Calu3 (cell line): ENCODE measurements at regions not wholly inside any gene's neighbourhood (a gene's known extent, or its start where the extent isn't known, plus 50 kb on each side); places are given as distances from the start of the nearest gene placed in this dataset.
"Not testable (repeated sequence)": the region's sequence is repeated elsewhere in the genome, so short reads cannot be mapped to it uniquely, and the experiment has no call there.

Experiments used
- BruUV-seq: library from RNA; stranded (reverse); fragments of 400-500 nt; replicated peaks from 2 replicates; lab custom pipeline; 2021; lab: Mats Ljungman, UMichigan
- CTCF ChIA-PET: fragments of 300-600 bp; sonication (Branson Sonifier 250); formaldehyde crosslinking; loops from one replicate; lab custom pipeline; 2022; ENCODE audit warnings: antibody characterized with exemption; lab: Charles Lee
- DNase-seq: peaks from one replicate; pipeline ENCODE4 v3.0.0; 2022
- H3K27ac Mint-ChIP-seq: one replicate; pipeline ENCODE4 v1.8.0; 2022; ENCODE audit warnings: mixed read lengths; ENCODE audit not compliant: unreplicated experiment
- H3K27me3 Mint-ChIP-seq: one replicate; pipeline ENCODE4 v1.8.0; 2022; ENCODE audit warnings: mixed read lengths; ENCODE audit not compliant: unreplicated experiment
- H3K36me3 Mint-ChIP-seq: one replicate; pipeline ENCODE4 v1.8.0; 2022; ENCODE audit warnings: mild to moderate bottlenecking, moderate library complexity, mixed read lengths; ENCODE audit not compliant: insufficient read depth, unreplicated experiment
- H3K4me1 Mint-ChIP-seq: one replicate; pipeline ENCODE4 v1.8.0; 2022; ENCODE audit warnings: mild to moderate bottlenecking, low read depth, mixed read lengths; ENCODE audit not compliant: unreplicated experiment
- H3K4me3 Mint-ChIP-seq: one replicate; pipeline ENCODE4 v1.8.0; 2022; ENCODE audit warnings: mild to moderate bottlenecking, low read depth, moderate library complexity, mixed read lengths; ENCODE audit not compliant: unreplicated experiment
- H3K9me3 Mint-ChIP-seq: one replicate; pipeline ENCODE4 v1.8.0; 2022; ENCODE audit warnings: low read depth, mixed read lengths; ENCODE audit not compliant: unreplicated experiment
- intact Hi-C: fragments of 100-400 bp; cut with micrococcal nuclease; formaldehyde crosslinking; loops from one replicate; pipeline ENCODE4 v1.10.0; 2022; ENCODE audit not compliant: unreplicated experiment
- TF ChIP-seq, protein P1 (sequence below): fragments of 200-600 bp; IDR thresholded peaks from one replicate; pipeline ENCODE4 v1.8.0; 2022; ENCODE audit warnings: antibody characterized with exemption; ENCODE audit not compliant: unreplicated experiment

DNA sequence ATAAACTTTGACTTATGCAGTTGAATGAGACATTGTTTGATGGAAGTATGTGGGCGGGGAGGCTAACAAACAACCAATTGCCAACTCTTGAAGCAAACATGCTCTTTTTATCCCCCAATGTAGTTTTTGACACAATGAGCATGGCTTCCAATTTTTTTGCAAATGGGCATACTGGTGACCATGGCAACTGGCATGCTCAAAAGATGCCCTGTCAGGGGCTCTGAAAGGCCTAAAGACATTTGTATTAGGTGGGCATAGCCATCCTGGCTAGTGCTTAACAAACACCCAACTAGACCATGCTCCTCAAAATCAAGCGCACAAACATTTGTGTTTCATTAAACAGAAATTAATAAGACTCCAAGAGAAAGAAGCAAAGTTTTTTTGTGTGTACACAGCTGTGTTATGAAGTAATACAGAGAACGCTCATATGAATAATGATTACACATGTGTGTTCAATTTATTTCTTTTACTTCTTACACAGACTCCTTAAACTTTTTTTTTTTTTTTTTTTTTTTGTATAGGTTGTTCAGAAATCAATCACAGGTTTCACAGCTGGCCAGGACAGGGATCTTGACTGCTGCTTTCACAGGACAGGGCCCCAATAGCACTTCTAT, 95.6 kb downstream of the DLEU7 start:
- Mint-ChIP-seq H3K36me3 (no peaks in the 10 kb centered on the region), H3K4me3 (no peak overlapping the region), H3K27me3 (no peaks in the 10 kb centered on the region), H3K9me3 (peaks cover 4% of the 10 kb centered on the region), H3K4me1 (no peaks in the 10 kb centered on the region), H3K27ac (no peak overlapping the region)
- intact Hi-C loops: no loop called here
- no TSS peak for BruUV-seq
- CTCF ChIA-PET: no interaction called here
- DNase-seq: no peak
- TF ChIP-seq, protein P1, sequence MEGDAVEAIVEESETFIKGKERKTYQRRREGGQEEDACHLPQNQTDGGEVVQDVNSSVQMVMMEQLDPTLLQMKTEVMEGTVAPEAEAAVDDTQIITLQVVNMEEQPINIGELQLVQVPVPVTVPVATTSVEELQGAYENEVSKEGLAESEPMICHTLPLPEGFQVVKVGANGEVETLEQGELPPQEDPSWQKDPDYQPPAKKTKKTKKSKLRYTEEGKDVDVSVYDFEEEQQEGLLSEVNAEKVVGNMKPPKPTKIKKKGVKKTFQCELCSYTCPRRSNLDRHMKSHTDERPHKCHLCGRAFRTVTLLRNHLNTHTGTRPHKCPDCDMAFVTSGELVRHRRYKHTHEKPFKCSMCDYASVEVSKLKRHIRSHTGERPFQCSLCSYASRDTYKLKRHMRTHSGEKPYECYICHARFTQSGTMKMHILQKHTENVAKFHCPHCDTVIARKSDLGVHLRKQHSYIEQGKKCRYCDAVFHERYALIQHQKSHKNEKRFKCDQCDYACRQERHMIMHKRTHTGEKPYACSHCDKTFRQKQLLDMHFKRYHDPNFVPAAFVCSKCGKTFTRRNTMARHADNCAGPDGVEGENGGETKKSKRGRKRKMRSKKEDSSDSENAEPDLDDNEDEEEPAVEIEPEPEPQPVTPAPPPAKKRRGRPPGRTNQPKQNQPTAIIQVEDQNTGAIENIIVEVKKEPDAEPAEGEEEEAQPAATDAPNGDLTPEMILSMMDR: no peak

DNA sequence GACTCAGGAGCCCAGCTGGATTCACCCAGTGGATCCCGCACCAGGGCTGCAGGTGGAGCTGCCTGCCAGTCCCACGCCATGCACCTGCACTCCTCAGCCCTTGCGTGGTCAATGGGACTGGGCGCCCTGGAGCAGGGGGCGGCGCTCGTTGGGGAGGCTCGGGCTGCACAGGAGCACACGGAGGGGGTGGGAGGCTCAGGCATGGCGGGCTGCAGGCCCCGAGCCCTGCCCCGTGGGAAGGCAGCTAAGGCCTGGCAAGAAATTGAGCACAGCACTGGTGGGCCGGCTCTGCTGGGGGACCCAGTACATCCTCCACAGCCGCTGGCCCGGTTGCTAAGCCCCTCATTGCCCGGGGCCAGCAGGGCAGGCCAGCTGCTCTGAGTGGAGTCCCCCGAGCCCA, 90.3 kb downstream of the DLEU7 start:
- H3K27ac Mint-ChIP-seq, DNase-seq, H3K36me3 Mint-ChIP-seq, BruUV-seq, intact Hi-C loops, H3K4me3 Mint-ChIP-seq, H3K27me3 Mint-ChIP-seq, H3K9me3 Mint-ChIP-seq, H3K4me1 Mint-ChIP-seq, CTCF ChIA-PET: not testable (repeated sequence)

DNA sequence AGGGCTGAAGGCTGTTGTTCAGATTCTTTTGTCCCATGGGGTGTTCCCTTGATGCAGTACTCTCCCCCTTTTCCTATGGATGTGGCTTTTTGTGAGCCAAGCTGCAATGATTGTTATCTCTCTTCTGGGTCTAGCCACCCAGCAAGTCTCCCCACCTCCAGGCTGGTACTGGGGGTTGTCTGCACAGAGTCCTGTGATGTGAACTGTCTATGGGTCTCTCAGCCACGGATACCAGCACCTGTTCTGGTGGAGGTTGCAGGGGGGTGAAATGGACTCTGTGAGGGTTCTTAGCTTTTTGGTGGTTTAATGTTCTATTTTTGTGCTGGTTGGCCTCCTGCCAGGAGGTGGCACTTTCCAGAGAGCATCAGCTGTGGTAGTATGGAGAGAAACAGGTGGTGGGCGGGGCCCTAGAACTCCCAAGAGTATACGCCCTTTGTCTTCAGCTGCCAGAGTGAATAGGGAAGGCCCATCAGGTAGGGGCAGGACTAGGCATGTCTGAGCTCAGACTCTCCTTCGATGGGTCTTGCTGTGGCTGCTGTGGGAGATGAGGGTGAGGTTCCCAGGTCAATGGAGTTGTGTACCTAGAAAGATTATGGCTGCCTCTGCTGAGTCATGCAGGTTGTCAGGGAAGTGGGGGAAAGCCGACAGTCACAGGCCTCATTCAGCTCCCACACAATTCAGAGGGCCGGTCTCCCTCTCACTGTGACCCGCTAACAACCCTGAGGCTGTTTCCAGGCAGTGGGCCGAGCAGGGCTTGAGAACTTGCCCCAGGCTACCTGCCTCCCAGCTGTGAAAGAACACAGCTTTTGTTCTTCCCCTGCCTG, 87.4 kb downstream of the DLEU7 start:
- DNase-seq, BruUV-seq, H3K4me1 Mint-ChIP-seq, H3K36me3 Mint-ChIP-seq, H3K27me3 Mint-ChIP-seq, CTCF ChIA-PET, H3K9me3 Mint-ChIP-seq, intact Hi-C loops, H3K4me3 Mint-ChIP-seq, H3K27ac Mint-ChIP-seq: not testable (repeated sequence)

DNA sequence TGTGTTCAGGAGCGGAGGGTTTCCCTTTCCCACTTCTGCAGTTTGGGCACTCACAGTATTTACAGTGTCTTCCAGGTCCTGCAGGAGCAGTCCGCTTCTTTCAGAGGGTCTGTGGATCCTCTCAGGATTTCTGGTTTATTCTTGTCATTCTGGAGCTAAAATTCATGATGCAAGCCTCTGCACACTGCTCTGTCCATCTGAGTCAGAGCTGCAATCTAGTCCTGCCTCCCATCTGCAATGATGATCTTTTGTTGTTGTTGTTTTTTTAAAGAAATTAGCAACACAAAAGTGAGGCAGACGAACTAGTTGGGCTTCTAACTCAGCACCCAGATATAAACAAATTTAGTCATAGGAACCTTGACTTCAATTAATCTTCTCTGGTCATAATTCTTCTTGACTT, 86.5 kb downstream of the DLEU7 start:
- no peak for DNase-seq
- H3K36me3 Mint-ChIP-seq: no peaks in the 10 kb centered on the region
- no peaks in the 10 kb centered on the region for H3K9me3 Mint-ChIP-seq
- CTCF ChIA-PET: no interaction called here
- H3K27ac Mint-ChIP-seq: peak overlapping the region; percentile 33
- no peaks in the 10 kb centered on the region for H3K4me1 Mint-ChIP-seq
- no peak overlapping the region for H3K4me3 Mint-ChIP-seq
- no TSS peak for BruUV-seq
- intact Hi-C loops: no loop called here
- TF ChIP-seq, protein P1: no peak
- H3K27me3 Mint-ChIP-seq: no peaks in the 10 kb centered on the region

DNA sequence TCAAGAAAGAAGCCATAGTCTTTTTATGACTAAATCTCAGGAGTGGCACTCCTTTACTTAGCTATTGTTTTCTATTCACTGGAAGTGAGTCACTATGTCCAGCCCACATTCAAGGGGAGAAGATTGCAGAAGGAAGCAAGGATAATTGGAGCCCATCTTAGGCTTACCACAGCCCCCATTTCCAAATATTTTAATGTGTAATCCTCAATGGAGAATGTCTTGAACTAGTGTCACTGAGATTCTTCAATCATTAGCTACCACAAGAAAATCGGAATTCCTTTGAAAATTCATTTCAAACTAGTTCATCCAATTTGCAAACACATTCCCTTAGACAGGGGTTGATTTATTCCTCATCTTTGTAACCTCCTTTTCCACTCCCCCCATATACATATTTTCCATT, 84.7 kb downstream of the DLEU7 start:
- Mint-ChIP-seq H3K4me1 (no peaks in the 10 kb centered on the region), H3K9me3 (no peaks in the 10 kb centered on the region), H3K36me3 (no peaks in the 10 kb centered on the region), H3K27ac (no peak overlapping the region), H3K4me3 (no peak overlapping the region), H3K27me3 (no peaks in the 10 kb centered on the region)
- CTCF ChIA-PET: no interaction called here
- BruUV-seq: no TSS peak
- intact Hi-C loops: no loop called here
- DNase-seq: no peak
- TF ChIP-seq, protein P1: no peak
